ENCODE measurements at regions not wholly inside any gene's neighbourhood (a gene's known extent, or its start where the extent isn't known, plus 50 kb on each side); places are given as distances from the start of the nearest gene placed in this dataset.

- TF ChIP-seq CTCF (conservative IDR thresholded peaks at IDR 0.05): no peak
- H3K27ac Mint-ChIP-seq: peak overlapping the region; percentile 92
- peak overlapping the region; percentile 70 for H3K4me3 Mint-ChIP-seq
- no peaks in the 10 kb centered on the region for H3K9me3 Mint-ChIP-seq
- no peak for DNase-seq (ENCODE audit: extremely low spot score, unreplicated experiment)
- no peaks in the 10 kb centered on the region for H3K27me3 Mint-ChIP-seq
- H3K36me3 Mint-ChIP-seq: no peaks in the 10 kb centered on the region
- H3K4me1 Mint-ChIP-seq (ENCODE audit: unreplicated experiment): peaks cover 6% of the 10 kb centered on the region
These were observed 89.8 kb upstream of the CES5A start for GRCh38 chr16:55964923-55965475.

GRCh38 chr16:55955845-55956244, 80.7 kb upstream of the CES5A start:
- H3K27me3 Mint-ChIP-seq: no peaks in the 10 kb centered on the region
- H3K4me3 Mint-ChIP-seq: no peak overlapping the region
- H3K9me3 Mint-ChIP-seq: no peaks in the 10 kb centered on the region
- H3K27ac Mint-ChIP-seq: no peak overlapping the region
- no peaks in the 10 kb centered on the region for H3K36me3 Mint-ChIP-seq
- no peak for DNase-seq (ENCODE audit: extremely low spot score, unreplicated experiment)
- TF ChIP-seq CTCF (conservative IDR thresholded peaks at IDR 0.05): no peak
- peaks cover 7% of the 10 kb centered on the region for H3K4me1 Mint-ChIP-seq (ENCODE audit: unreplicated experiment)

GRCh38 chr16:55955424-55955823, 80.3 kb upstream of the CES5A start:
- no peak for TF ChIP-seq CTCF (conservative IDR thresholded peaks at IDR 0.05)
- no peak overlapping the region for H3K27ac Mint-ChIP-seq
- peaks cover 7% of the 10 kb centered on the region for H3K4me1 Mint-ChIP-seq (ENCODE audit: unreplicated experiment)
- H3K36me3 Mint-ChIP-seq: no peaks in the 10 kb centered on the region
- no peak for DNase-seq (ENCODE audit: extremely low spot score, unreplicated experiment)
- H3K4me3 Mint-ChIP-seq: no peak overlapping the region
- no peaks in the 10 kb centered on the region for H3K9me3 Mint-ChIP-seq
- H3K27me3 Mint-ChIP-seq: no peaks in the 10 kb centered on the region

- no peak for DNase-seq (ENCODE audit: extremely low spot score, unreplicated experiment)
- Mint-ChIP-seq H3K9me3 (no peaks in the 10 kb centered on the region), H3K27ac (no peak overlapping the region), H3K27me3 (no peaks in the 10 kb centered on the region), H3K4me3 (no peak overlapping the region), H3K36me3 (no peaks in the 10 kb centered on the region), H3K4me1 (ENCODE audit: unreplicated experiment) (peaks cover 7% of the 10 kb centered on the region)
- no peak for TF ChIP-seq CTCF (conservative IDR thresholded peaks at IDR 0.05)
These were observed 79.7 kb upstream of the CES5A start for GRCh38 chr16:55954906-55955305.

GRCh38 chr16:55949518-55949917, 74.3 kb upstream of the CES5A start:
- Mint-ChIP-seq H3K4me1 (ENCODE audit: unreplicated experiment) (peaks cover 1% of the 10 kb centered on the region), H3K9me3 (no peaks in the 10 kb centered on the region), H3K27ac (no peak overlapping the region), H3K27me3 (no peaks in the 10 kb centered on the region), H3K4me3 (no peak overlapping the region), H3K36me3 (no peaks in the 10 kb centered on the region)
- DNase-seq (ENCODE audit: extremely low spot score, unreplicated experiment): no peak
- no peak for TF ChIP-seq CTCF (conservative IDR thresholded peaks at IDR 0.05)

GRCh38 chr16:55948230-55948629, 73.1 kb upstream of the CES5A start:
- Mint-ChIP-seq H3K4me1 (ENCODE audit: unreplicated experiment) (no peaks in the 10 kb centered on the region), H3K27me3 (peaks cover 7% of the 10 kb centered on the region), H3K36me3 (no peaks in the 10 kb centered on the region), H3K4me3 (no peak overlapping the region), H3K27ac (no peak overlapping the region), H3K9me3 (no peaks in the 10 kb centered on the region)
- no peak for TF ChIP-seq CTCF (conservative IDR thresholded peaks at IDR 0.05)
- no peak for DNase-seq (ENCODE audit: extremely low spot score, unreplicated experiment)

Measured in type B pancreatic cell (in vitro differentiated cells).